ENCODE measurements at regions not wholly inside any gene's neighbourhood (a gene's known extent, or its start where the extent isn't known, plus 50 kb on each side); places are given as distances from the start of the nearest gene placed in this dataset.

GRCh38 chr13:73676550-73677047, 457.6 kb downstream of the KLF12 start:
- Histone ChIP-seq H3K27me3 (ENCODE audit: control insufficient read depth, insufficient read depth, low read length, poor library complexity, severe bottlenecking) (no peaks in the 10 kb centered on the region), H3K36me3 (ENCODE audit: control insufficient read depth, insufficient read depth, low read length) (no peaks in the 10 kb centered on the region), H3K27ac (ENCODE audit: insufficient read depth, low read depth, low read length, poor library complexity, severe bottlenecking) (no peak overlapping the region), H3K9me3 (ENCODE audit: control insufficient read depth, low read length) (no peaks in the 10 kb centered on the region), H3K4me3 (ENCODE audit: insufficient read depth, low read depth, low read length) (no peak overlapping the region), H3K4me1 (ENCODE audit: control insufficient read depth, insufficient read depth, low read length) (no peaks in the 10 kb centered on the region)
- WGBS, 2 experiments, result 88 to 93% methylated on average over 2 of the region's 2 CpGs

GRCh38 chr13:73675821-73676220, 458.4 kb downstream of the KLF12 start:
- H3K27ac ChIP-seq (ENCODE audit: insufficient read depth, low read depth, low read length, poor library complexity, severe bottlenecking), result no peak overlapping the region
- WGBS, 2 experiments, result 79 to 82% methylated on average over 4 of the region's 4 CpGs

GRCh38 chr13:73674570-73674969, 459.6 kb downstream of the KLF12 start:
- WGBS, 2 experiments, result 100% methylated on average over 1 of the region's 2 CpGs; no CpG with 5 or more reads in 1 of the 2 experiments
- Histone ChIP-seq H3K36me3 (ENCODE audit: control insufficient read depth, insufficient read depth, low read length) (no peaks in the 10 kb centered on the region), H3K4me3 (ENCODE audit: insufficient read depth, low read depth, low read length) (no peak overlapping the region), H3K27ac (ENCODE audit: insufficient read depth, low read depth, low read length, poor library complexity, severe bottlenecking) (no peak overlapping the region), H3K27me3 (ENCODE audit: control insufficient read depth, insufficient read depth, low read length, poor library complexity, severe bottlenecking) (no peaks in the 10 kb centered on the region), H3K9me3 (ENCODE audit: control insufficient read depth, low read length) (no peaks in the 10 kb centered on the region), H3K4me1 (ENCODE audit: control insufficient read depth, insufficient read depth, low read length) (no peaks in the 10 kb centered on the region)

More at GRCh38 chr13:73675821-73676220, 458.4 kb downstream of the KLF12 start:
- no peaks in the 10 kb centered on the region for H3K9me3 ChIP-seq (ENCODE audit: control insufficient read depth, low read length)
- no peaks in the 10 kb centered on the region for H3K4me1 ChIP-seq (ENCODE audit: control insufficient read depth, insufficient read depth, low read length)
- no peak overlapping the region for H3K4me3 ChIP-seq (ENCODE audit: insufficient read depth, low read depth, low read length)
- H3K36me3 ChIP-seq (ENCODE audit: control insufficient read depth, insufficient read depth, low read length), result no peaks in the 10 kb centered on the region
- H3K27me3 ChIP-seq (ENCODE audit: control insufficient read depth, insufficient read depth, low read length, poor library complexity, severe bottlenecking), result no peaks in the 10 kb centered on the region

GRCh38 chr13:73673931-73674330, 460.3 kb downstream of the KLF12 start:
- H3K27ac ChIP-seq (ENCODE audit: insufficient read depth, low read depth, low read length, poor library complexity, severe bottlenecking), result no peak overlapping the region
- 96 to 98% methylated on average over 11 of the region's 11 CpGs for WGBS, 2 experiments
- no peaks in the 10 kb centered on the region for H3K36me3 ChIP-seq (ENCODE audit: control insufficient read depth, insufficient read depth, low read length)
- H3K9me3 ChIP-seq (ENCODE audit: control insufficient read depth, low read length), result no peaks in the 10 kb centered on the region
- H3K4me1 ChIP-seq (ENCODE audit: control insufficient read depth, insufficient read depth, low read length), result no peaks in the 10 kb centered on the region
- no peaks in the 10 kb centered on the region for H3K27me3 ChIP-seq (ENCODE audit: control insufficient read depth, insufficient read depth, low read length, poor library complexity, severe bottlenecking)
- H3K4me3 ChIP-seq (ENCODE audit: insufficient read depth, low read depth, low read length), result no peak overlapping the region

GRCh38 chr13:73672492-73672891, 461.7 kb downstream of the KLF12 start:
- no peaks in the 10 kb centered on the region for H3K36me3 ChIP-seq (ENCODE audit: control insufficient read depth, insufficient read depth, low read length)
- 76 to 82% methylated on average over 3 of the region's 3 CpGs for WGBS, 2 experiments
- H3K27me3 ChIP-seq (ENCODE audit: control insufficient read depth, insufficient read depth, low read length, poor library complexity, severe bottlenecking), result no peaks in the 10 kb centered on the region
- H3K9me3 ChIP-seq (ENCODE audit: control insufficient read depth, low read length), result no peaks in the 10 kb centered on the region
- H3K4me3 ChIP-seq (ENCODE audit: insufficient read depth, low read depth, low read length), result no peak overlapping the region
- no peaks in the 10 kb centered on the region for H3K4me1 ChIP-seq (ENCODE audit: control insufficient read depth, insufficient read depth, low read length)
- no peak overlapping the region for H3K27ac ChIP-seq (ENCODE audit: insufficient read depth, low read depth, low read length, poor library complexity, severe bottlenecking)

GRCh38 chr13:73671732-73672131, 462.5 kb downstream of the KLF12 start:
- Histone ChIP-seq H3K36me3 (ENCODE audit: control insufficient read depth, insufficient read depth, low read length) (no peaks in the 10 kb centered on the region), H3K4me3 (ENCODE audit: insufficient read depth, low read depth, low read length) (no peak overlapping the region), H3K27ac (ENCODE audit: insufficient read depth, low read depth, low read length, poor library complexity, severe bottlenecking) (no peak overlapping the region), H3K27me3 (ENCODE audit: control insufficient read depth, insufficient read depth, low read length, poor library complexity, severe bottlenecking) (no peaks in the 10 kb centered on the region), H3K9me3 (ENCODE audit: control insufficient read depth, low read length) (no peaks in the 10 kb centered on the region), H3K4me1 (ENCODE audit: control insufficient read depth, insufficient read depth, low read length) (no peaks in the 10 kb centered on the region)
- WGBS, 2 experiments, result 97 to 98% methylated on average over 5 of the region's 5 CpGs

GRCh38 chr13:73671011-73671410, 463.2 kb downstream of the KLF12 start:
- no peaks in the 10 kb centered on the region for H3K36me3 ChIP-seq (ENCODE audit: control insufficient read depth, insufficient read depth, low read length)
- no peak overlapping the region for H3K27ac ChIP-seq (ENCODE audit: insufficient read depth, low read depth, low read length, poor library complexity, severe bottlenecking)
- H3K9me3 ChIP-seq (ENCODE audit: control insufficient read depth, low read length), result no peaks in the 10 kb centered on the region
- H3K4me1 ChIP-seq (ENCODE audit: control insufficient read depth, insufficient read depth, low read length), result no peaks in the 10 kb centered on the region
- H3K27me3 ChIP-seq (ENCODE audit: control insufficient read depth, insufficient read depth, low read length, poor library complexity, severe bottlenecking), result no peaks in the 10 kb centered on the region
- WGBS, 2 experiments, result 90 to 93% methylated on average over 2 of the region's 2 CpGs
- H3K4me3 ChIP-seq (ENCODE audit: insufficient read depth, low read depth, low read length), result no peak overlapping the region

- WGBS, 2 experiments, result 87 to 90% methylated on average over 3 of the region's 3 CpGs
- H3K4me1 ChIP-seq (ENCODE audit: control insufficient read depth, insufficient read depth, low read length), result no peaks in the 10 kb centered on the region
- H3K4me3 ChIP-seq (ENCODE audit: insufficient read depth, low read depth, low read length), result no peak overlapping the region
- no peaks in the 10 kb centered on the region for H3K36me3 ChIP-seq (ENCODE audit: control insufficient read depth, insufficient read depth, low read length)
- no peak overlapping the region for H3K27ac ChIP-seq (ENCODE audit: insufficient read depth, low read depth, low read length, poor library complexity, severe bottlenecking)
- H3K27me3 ChIP-seq (ENCODE audit: control insufficient read depth, insufficient read depth, low read length, poor library complexity, severe bottlenecking), result no peaks in the 10 kb centered on the region
- no peaks in the 10 kb centered on the region for H3K9me3 ChIP-seq (ENCODE audit: control insufficient read depth, low read length)
Observed at GRCh38 chr13:73667756-73668155, 466.4 kb downstream of the KLF12 start.

GRCh38 chr13:73665261-73665660, 468.9 kb downstream of the KLF12 start:
- no peaks in the 10 kb centered on the region for H3K36me3 ChIP-seq (ENCODE audit: control insufficient read depth, insufficient read depth, low read length)
- no peaks in the 10 kb centered on the region for H3K27me3 ChIP-seq (ENCODE audit: control insufficient read depth, insufficient read depth, low read length, poor library complexity, severe bottlenecking)
- no peaks in the 10 kb centered on the region for H3K9me3 ChIP-seq (ENCODE audit: control insufficient read depth, low read length)
- H3K27ac ChIP-seq (ENCODE audit: insufficient read depth, low read depth, low read length, poor library complexity, severe bottlenecking), result no peak overlapping the region
- no peaks in the 10 kb centered on the region for H3K4me1 ChIP-seq (ENCODE audit: control insufficient read depth, insufficient read depth, low read length)
- H3K4me3 ChIP-seq (ENCODE audit: insufficient read depth, low read depth, low read length), result no peak overlapping the region
- 94 to 95% methylated on average over 2 of the region's 2 CpGs for WGBS, 2 experiments

- Histone ChIP-seq H3K4me1 (ENCODE audit: control insufficient read depth, insufficient read depth, low read length) (no peaks in the 10 kb centered on the region), H3K4me3 (ENCODE audit: insufficient read depth, low read depth, low read length) (no peak overlapping the region), H3K27me3 (ENCODE audit: control insufficient read depth, insufficient read depth, low read length, poor library complexity, severe bottlenecking) (no peaks in the 10 kb centered on the region), H3K9me3 (ENCODE audit: control insufficient read depth, low read length) (no peaks in the 10 kb centered on the region), H3K36me3 (ENCODE audit: control insufficient read depth, insufficient read depth, low read length) (no peaks in the 10 kb centered on the region), H3K27ac (ENCODE audit: insufficient read depth, low read depth, low read length, poor library complexity, severe bottlenecking) (no peak overlapping the region)
- 93 to 94% methylated on average over 4 of the region's 4 CpGs for WGBS, 2 experiments
Observed at GRCh38 chr13:73664851-73665250, 469.4 kb downstream of the KLF12 start.

- Histone ChIP-seq H3K4me3 (ENCODE audit: insufficient read depth, low read depth, low read length) (no peak overlapping the region), H3K9me3 (ENCODE audit: control insufficient read depth, low read length) (no peaks in the 10 kb centered on the region), H3K36me3 (ENCODE audit: control insufficient read depth, insufficient read depth, low read length) (no peaks in the 10 kb centered on the region), H3K27me3 (ENCODE audit: control insufficient read depth, insufficient read depth, low read length, poor library complexity, severe bottlenecking) (no peaks in the 10 kb centered on the region), H3K27ac (ENCODE audit: insufficient read depth, low read depth, low read length, poor library complexity, severe bottlenecking) (no peak overlapping the region), H3K4me1 (ENCODE audit: control insufficient read depth, insufficient read depth, low read length) (no peaks in the 10 kb centered on the region)
- WGBS, 2 experiments, result 93 to 95% methylated on average over 8 of the region's 8 CpGs
Observed at GRCh38 chr13:73662833-73663232, 471.4 kb downstream of the KLF12 start.

All from ectodermal cell (in vitro differentiated cells).